NCI-H446 (cell line): ENCODE measurements at regions not wholly inside any gene's neighbourhood (a gene's known extent, or its start where the extent isn't known, plus 50 kb on each side); places are given as distances from the start of the nearest gene placed in this dataset.
"Not testable (repeated sequence)": the region's sequence is repeated elsewhere in the genome, so short reads cannot be mapped to it uniquely, and the experiment has no call there.

Experiments used
- DNase-seq, 2 experiments: peaks; one replicate each; lab custom pipeline; 2025; lab: John Stamatoyannopoulos, UW

GRCh38 chr13:52324831-52325230, 81.1 kb downstream of the THSD1 start:
- not testable (repeated sequence) for DNase-seq

GRCh38 chr13:52319876-52320275, 86.1 kb downstream of the THSD1 start:
- no peak for DNase-seq

GRCh38 chr13:52309833-52310232, 96.1 kb downstream of the THSD1 start:
- DNase-seq = not testable (repeated sequence)

GRCh38 chr13:52306336-52306735, 99.6 kb downstream of the THSD1 start:
- not testable (repeated sequence) for DNase-seq

GRCh38 chr13:52303098-52303497, 102.9 kb downstream of the THSD1 start:
- DNase-seq = not testable (repeated sequence)

GRCh38 chr13:52302688-52303087, 103.3 kb downstream of the THSD1 start:
- DNase-seq = not testable (repeated sequence)

- not testable (repeated sequence) for DNase-seq
These were observed 104.1 kb downstream of the THSD1 start for GRCh38 chr13:52301810-52302400.

GRCh38 chr13:52298079-52298661, 107.8 kb downstream of the THSD1 start:
- not testable (repeated sequence) for DNase-seq

GRCh38 chr13:52288891-52289290, 117.1 kb downstream of the THSD1 start:
- DNase-seq = not testable (repeated sequence)

GRCh38 chr13:52281387-52281786, 122.0 kb upstream of the NEK3 start:
- DNase-seq = not testable (repeated sequence)

GRCh38 chr13:52279408-52279807, 120.0 kb upstream of the NEK3 start:
- not testable (repeated sequence) for DNase-seq

- not testable (repeated sequence) for DNase-seq
These were observed 94.9 kb upstream of the NEK3 start for GRCh38 chr13:52254299-52254698.

GRCh38 chr13:52240752-52241151, 81.4 kb upstream of the NEK3 start:
- DNase-seq = not testable (repeated sequence)

- peak; percentile 7 to 55 for DNase-seq
These were observed 76.7 kb upstream of the NEK3 start for GRCh38 chr13:52235900-52236595.

GRCh38 chr13:52234928-52235327, 75.5 kb upstream of the NEK3 start:
- not testable (repeated sequence) for DNase-seq

GRCh38 chr13:52223063-52223462, 63.7 kb upstream of the NEK3 start:
- DNase-seq = not testable (repeated sequence)

- not testable (repeated sequence) for DNase-seq
These were observed 54.5 kb upstream of the NEK3 start for GRCh38 chr13:52213920-52214319.

GRCh38 chr13:52212886-52213285, 53.5 kb upstream of the NEK3 start:
- DNase-seq = not testable (repeated sequence)

GRCh38 chr13:52211416-52211776, 52.0 kb upstream of the NEK3 start:
- DNase-seq = not testable (repeated sequence)

- DNase-seq = not testable (repeated sequence)
These were observed 51.4 kb upstream of the NEK3 start for GRCh38 chr13:52210564-52211415.
